ENCODE measurements at regions not wholly inside any gene's neighbourhood (a gene's known extent, or its start where the extent isn't known, plus 50 kb on each side); places are given as distances from the start of the nearest gene placed in this dataset.

DNA sequence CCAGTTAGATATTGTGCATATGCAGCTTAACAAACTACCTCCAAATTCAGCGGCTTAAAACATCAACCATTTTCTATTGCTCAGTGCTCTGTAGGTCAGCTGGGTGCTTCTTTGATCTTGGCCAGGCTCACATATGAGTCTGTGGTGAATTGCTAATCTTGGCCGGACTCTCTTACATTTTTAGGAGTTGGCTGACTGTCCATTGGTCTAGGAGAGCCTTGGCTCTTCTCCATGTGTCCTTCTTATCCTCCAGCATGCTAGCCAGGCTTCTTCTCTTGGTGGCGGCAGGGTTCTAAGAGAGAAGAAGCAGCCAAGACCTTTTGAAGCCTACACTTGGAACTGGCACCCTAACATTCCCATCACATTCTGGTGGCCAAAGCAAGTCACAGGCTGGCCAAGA is 174.3 kb upstream of the PWP1 start:
- H3F3A ChIP-seq (replicated peaks; ENCODE audit: low read depth), result no peaks in the 10 kb centered on the region
- H3K27me3 Mint-ChIP-seq (ENCODE audit: insufficient read depth, low read depth, poor library complexity), result no peaks in the 10 kb centered on the region
- no peaks in the 10 kb centered on the region for H3K4me1 ChIP-seq (ENCODE audit: insufficient read depth)
- H3K27ac Mint-ChIP-seq, result no peak overlapping the region
- no peak for ATAC-seq
- no peak overlapping the region for H3K4me2 ChIP-seq
- no peak overlapping the region for H3K4me3 Mint-ChIP-seq
- no peak overlapping the region for H3K27ac ChIP-seq (ENCODE audit: low read depth)
- H3K27me3 ChIP-seq (ENCODE audit: insufficient read depth), result no peaks in the 10 kb centered on the region
- peaks cover 8% of the 10 kb centered on the region; the same call in 1 of the 2 replicates for H3K9me2 ChIP-seq (ENCODE audit: insufficient read depth)
- H3K79me2 ChIP-seq (replicated peaks; ENCODE audit: insufficient read depth), result no peaks in the 10 kb centered on the region
- DNase-seq (ENCODE audit: low spot score), result no peak
- no peak overlapping the region for H3K4me3 ChIP-seq
- no peak overlapping the region for H2AFZ ChIP-seq
- 0 out of 2 replicates have a peak, but pooled peaks cover 3% of the 10 kb centered on the region for H4K20me1 ChIP-seq (replicated peaks; ENCODE audit: insufficient read depth)
- H3K9me3 Mint-ChIP-seq, result no peaks in the 10 kb centered on the region; the same call in 2 of the 3 replicates
- no peaks in the 10 kb centered on the region for H3K36me3 Mint-ChIP-seq (ENCODE audit: low read depth)
- no peaks in the 10 kb centered on the region for H3K36me3 ChIP-seq (ENCODE audit: insufficient read depth)
- peaks cover 10% of the 10 kb centered on the region for H3K4me1 Mint-ChIP-seq
- TF ChIP-seq, protein P1, sequence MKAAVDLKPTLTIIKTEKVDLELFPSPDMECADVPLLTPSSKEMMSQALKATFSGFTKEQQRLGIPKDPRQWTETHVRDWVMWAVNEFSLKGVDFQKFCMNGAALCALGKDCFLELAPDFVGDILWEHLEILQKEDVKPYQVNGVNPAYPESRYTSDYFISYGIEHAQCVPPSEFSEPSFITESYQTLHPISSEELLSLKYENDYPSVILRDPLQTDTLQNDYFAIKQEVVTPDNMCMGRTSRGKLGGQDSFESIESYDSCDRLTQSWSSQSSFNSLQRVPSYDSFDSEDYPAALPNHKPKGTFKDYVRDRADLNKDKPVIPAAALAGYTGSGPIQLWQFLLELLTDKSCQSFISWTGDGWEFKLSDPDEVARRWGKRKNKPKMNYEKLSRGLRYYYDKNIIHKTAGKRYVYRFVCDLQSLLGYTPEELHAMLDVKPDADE (IDR thresholded peaks at IDR 0.05), result no peak
- TF ChIP-seq, protein P2, sequence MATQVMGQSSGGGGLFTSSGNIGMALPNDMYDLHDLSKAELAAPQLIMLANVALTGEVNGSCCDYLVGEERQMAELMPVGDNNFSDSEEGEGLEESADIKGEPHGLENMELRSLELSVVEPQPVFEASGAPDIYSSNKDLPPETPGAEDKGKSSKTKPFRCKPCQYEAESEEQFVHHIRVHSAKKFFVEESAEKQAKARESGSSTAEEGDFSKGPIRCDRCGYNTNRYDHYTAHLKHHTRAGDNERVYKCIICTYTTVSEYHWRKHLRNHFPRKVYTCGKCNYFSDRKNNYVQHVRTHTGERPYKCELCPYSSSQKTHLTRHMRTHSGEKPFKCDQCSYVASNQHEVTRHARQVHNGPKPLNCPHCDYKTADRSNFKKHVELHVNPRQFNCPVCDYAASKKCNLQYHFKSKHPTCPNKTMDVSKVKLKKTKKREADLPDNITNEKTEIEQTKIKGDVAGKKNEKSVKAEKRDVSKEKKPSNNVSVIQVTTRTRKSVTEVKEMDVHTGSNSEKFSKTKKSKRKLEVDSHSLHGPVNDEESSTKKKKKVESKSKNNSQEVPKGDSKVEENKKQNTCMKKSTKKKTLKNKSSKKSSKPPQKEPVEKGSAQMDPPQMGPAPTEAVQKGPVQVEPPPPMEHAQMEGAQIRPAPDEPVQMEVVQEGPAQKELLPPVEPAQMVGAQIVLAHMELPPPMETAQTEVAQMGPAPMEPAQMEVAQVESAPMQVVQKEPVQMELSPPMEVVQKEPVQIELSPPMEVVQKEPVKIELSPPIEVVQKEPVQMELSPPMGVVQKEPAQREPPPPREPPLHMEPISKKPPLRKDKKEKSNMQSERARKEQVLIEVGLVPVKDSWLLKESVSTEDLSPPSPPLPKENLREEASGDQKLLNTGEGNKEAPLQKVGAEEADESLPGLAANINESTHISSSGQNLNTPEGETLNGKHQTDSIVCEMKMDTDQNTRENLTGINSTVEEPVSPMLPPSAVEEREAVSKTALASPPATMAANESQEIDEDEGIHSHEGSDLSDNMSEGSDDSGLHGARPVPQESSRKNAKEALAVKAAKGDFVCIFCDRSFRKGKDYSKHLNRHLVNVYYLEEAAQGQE (IDR thresholded peaks at IDR 0.05; ENCODE audit: unreplicated experiment), result no peak
- no peak for TF ChIP-seq ZNF114 (CRISPR knock-in tag; IDR thresholded peaks at IDR 0.05)
- no peak for TF ChIP-seq POLR2AphosphoS5 (IDR thresholded peaks at IDR 0.05; ENCODE audit: low read depth)
- TF ChIP-seq EZH2phosphoT487 (IDR thresholded peaks at IDR 0.05; ENCODE audit: unreplicated experiment), result no peak
- TF ChIP-seq EZH2 (IDR thresholded peaks at IDR 0.05; ENCODE audit: low read depth, unreplicated experiment), result no peak
- TF ChIP-seq NANOG (IDR thresholded peaks at IDR 0.05; ENCODE audit: borderline replicate concordance), result no peak
- TF ChIP-seq ZNF331 (CRISPR knock-in tag; IDR thresholded peaks at IDR 0.05; ENCODE audit: low read depth), result no peak
- TF ChIP-seq, protein P3, sequence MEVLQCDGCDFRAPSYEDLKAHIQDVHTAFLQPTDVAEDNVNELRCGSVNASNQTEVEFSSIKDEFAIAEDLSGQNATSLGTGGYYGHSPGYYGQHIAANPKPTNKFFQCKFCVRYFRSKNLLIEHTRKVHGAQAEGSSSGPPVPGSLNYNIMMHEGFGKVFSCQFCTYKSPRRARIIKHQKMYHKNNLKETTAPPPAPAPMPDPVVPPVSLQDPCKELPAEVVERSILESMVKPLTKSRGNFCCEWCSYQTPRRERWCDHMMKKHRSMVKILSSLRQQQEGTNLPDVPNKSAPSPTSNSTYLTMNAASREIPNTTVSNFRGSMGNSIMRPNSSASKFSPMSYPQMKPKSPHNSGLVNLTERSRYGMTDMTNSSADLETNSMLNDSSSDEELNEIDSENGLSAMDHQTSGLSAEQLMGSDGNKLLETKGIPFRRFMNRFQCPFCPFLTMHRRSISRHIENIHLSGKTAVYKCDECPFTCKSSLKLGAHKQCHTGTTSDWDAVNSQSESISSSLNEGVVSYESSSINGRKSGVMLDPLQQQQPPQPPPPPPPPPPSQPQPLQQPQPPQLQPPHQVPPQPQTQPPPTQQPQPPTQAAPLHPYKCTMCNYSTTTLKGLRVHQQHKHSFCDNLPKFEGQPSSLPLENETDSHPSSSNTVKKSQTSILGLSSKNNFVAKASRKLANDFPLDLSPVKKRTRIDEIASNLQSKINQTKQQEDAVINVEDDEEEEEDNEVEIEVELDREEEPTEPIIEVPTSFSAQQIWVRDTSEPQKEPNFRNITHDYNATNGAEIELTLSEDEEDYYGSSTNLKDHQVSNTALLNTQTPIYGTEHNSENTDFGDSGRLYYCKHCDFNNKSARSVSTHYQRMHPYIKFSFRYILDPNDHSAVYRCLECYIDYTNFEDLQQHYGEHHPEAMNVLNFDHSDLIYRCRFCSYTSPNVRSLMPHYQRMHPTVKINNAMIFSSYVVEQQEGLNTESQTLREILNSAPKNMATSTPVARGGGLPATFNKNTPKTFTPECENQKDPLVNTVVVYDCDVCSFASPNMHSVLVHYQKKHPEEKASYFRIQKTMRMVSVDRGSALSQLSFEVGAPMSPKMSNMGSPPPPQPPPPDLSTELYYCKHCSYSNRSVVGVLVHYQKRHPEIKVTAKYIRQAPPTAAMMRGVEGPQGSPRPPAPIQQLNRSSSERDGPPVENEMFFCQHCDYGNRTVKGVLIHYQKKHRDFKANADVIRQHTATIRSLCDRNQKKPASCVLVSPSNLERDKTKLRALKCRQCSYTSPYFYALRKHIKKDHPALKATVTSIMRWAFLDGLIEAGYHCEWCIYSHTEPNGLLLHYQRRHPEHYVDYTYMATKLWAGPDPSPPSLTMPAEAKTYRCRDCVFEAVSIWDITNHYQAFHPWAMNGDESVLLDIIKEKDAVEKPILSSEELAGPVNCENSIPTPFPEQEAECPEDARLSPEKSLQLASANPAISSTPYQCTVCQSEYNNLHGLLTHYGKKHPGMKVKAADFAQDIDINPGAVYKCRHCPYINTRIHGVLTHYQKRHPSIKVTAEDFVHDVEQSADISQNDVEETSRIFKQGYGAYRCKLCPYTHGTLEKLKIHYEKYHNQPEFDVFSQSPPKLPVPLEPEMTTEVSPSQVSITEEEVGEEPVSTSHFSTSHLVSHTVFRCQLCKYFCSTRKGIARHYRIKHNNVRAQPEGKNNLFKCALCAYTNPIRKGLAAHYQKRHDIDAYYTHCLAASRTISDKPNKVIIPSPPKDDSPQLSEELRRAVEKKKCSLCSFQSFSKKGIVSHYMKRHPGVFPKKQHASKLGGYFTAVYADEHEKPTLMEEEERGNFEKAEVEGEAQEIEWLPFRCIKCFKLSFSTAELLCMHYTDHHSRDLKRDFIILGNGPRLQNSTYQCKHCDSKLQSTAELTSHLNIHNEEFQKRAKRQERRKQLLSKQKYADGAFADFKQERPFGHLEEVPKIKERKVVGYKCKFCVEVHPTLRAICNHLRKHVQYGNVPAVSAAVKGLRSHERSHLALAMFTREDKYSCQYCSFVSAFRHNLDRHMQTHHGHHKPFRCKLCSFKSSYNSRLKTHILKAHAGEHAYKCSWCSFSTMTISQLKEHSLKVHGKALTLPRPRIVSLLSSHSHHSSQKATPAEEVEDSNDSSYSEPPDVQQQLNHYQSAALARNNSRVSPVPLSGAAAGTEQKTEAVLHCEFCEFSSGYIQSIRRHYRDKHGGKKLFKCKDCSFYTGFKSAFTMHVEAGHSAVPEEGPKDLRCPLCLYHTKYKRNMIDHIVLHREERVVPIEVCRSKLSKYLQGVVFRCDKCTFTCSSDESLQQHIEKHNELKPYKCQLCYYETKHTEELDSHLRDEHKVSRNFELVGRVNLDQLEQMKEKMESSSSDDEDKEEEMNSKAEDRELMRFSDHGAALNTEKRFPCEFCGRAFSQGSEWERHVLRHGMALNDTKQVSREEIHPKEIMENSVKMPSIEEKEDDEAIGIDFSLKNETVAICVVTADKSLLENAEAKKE (CRISPR knock-in tag; IDR thresholded peaks at IDR 0.05), result no peak
- no peak for TF ChIP-seq JUNB (IDR thresholded peaks at IDR 0.05; ENCODE audit: unreplicated experiment)

Data from GM23338 (cell line).